Right forelimb (tissue), 1 donor: ENCODE measurements at regions not wholly inside any gene's neighbourhood (a gene's known extent, or its start where the extent isn't known, plus 50 kb on each side); places are given as distances from the start of the nearest gene placed in this dataset.

Experiments
- DNase-seq: peaks from one replicate; pipeline ENCODE4 v3.0.0-alpha.2; 2018

DNA sequence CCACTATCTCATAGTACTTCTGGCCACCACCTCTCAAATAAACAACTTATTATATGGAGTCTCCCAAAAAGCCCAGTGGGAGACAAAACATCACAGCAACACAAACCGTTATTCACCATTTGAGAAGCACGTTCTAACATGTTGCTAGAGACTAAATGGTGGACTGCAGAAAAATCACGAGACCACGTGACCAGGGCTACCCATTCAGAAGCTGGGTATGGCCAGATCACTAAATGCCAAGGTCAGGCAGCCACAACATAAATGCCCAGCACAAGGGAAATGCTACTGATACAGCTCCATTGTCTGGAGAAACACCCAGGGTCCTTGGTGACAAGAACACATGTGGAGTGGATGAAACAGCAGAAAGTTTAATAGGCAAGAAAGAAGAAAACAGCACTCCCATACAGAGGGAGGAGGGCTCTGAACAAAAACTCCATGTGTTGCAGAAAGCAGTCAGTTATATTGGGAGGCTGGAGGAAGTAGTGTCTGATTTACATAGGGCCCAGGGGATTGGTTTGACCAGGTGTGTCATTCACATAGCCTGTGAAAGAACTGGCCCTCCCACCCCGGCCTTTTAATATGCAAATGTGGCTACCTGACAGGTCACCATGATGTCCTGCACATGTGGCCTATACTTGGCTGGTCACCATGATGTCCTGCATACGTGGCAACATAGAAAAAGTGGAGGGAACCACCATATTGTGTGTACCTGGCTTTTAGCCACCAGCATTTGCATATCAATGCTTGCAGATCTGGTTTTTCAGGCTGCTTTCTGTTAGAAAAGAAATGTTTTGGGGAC, 97.2 kb downstream of the TRIM36 start:
- DNase-seq: no peak

GRCh38 chr5:115070737-115071136, 99.0 kb downstream of the TRIM36 start:
- no peak for DNase-seq

DNA sequence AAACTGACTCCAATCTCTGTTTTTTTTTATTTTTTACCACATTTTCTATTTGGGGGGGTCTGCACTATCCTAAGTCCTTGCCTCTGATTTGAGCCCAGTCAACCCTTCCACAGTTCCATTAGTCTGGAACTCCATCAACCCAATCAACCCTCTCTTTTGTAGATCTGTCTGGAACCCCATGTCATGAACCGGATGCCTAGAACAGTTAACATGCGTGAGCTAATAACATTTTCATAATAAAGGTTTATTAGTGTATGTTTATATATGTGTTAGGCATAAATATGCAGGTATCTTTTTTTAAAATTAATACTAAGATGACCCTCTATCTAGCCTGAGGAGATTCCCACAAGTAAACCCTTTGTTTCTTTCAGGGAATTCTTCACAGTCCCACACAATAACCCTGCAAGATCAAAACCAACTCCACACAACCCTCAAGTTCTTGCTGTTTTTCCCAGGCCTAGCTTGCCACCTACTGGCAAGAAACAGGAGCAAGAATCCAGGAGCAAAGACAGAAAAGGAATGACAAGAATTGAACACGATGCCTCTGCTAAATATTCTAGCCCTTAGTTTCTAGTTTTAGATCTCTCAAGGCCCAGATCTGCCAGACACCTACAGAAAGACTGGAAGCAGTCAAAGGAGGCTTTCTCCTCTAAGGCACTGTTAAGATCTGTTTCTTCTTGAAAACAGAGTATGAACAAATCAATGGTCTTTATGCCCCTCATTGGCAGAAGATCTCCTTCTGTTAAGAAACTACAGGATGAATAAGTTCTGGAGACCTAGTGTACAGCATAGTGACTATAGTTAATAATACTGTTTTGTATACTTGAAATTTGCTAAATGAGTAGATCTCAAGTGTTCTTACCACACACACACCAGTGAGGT, 100.4 kb downstream of the TRIM36 start:
- DNase-seq: peak; percentile 55

GRCh38 chr5:115068239-115069086, 101.2 kb downstream of the TRIM36 start:
- DNase-seq: no peak

DNA sequence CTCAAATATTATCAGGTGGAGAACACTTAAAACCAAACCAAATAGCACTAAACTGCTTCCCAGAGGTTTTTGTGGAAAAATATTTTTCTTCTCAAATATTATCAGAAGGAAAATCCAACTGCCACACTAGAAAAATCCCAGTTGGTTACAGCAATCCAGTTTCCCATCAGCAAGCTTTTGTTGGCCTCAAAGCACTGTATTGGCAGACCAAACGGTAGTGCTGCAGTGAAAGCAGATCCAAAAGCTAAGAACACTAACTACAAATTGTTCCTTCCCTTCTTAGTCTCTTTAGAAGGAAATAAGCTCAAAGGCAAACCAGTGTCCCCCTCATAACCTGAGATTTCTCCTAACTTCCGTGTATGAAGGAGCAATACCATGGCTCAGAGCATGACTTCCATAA, 105.3 kb downstream of the TRIM36 start:
- DNase-seq: no peak

GRCh38 chr5:115054387-115054951, 115.2 kb downstream of the TRIM36 start:
- no peak for DNase-seq

- DNase-seq: no peak
These were observed 116.8 kb downstream of the TRIM36 start for GRCh38 chr5:115052948-115053347.

DNA sequence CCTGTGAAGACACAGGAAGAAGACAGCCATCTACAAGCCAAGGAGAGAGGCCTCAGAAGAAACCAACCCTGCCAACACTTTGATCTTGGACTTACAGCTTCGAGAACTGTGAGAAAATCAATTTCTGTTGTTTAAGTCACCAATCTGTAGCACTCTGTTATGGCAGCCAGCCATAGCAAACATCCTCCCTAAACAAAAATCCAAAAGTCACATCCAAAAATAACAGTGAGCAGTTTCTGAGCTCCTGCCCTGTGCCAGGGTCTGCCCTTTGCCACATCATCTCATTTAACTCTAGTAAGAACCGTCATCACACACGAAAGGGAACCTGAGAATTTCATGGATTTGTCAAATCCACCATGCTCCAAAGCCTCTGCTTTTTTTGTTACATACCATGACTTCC, 118.8 kb downstream of the TRIM36 start:
- DNase-seq: no peak

DNA sequence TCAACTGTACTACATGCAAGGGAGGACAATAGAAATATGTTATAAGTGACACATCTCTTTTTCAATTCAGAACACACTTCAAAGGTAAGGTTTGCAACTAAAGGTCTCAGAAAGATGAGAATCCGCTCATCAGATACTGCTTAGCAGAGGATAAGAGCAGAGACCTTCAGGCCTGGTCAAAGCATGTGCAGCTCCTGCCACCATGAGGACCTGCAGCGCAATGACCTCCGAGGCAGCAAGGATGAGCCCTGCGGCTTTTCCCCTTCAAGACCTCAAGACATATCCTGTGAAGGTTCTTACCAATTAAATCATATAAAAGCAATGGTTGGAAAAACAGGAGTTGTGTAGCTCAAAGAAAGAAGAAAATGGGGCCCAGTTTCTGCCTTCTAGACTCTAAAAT, 135.8 kb downstream of the TRIM36 start:
- peak; percentile 46 for DNase-seq

- no peak for DNase-seq
These were observed 141.2 kb downstream of the TRIM36 start for GRCh38 chr5:115028557-115028956.

DNA sequence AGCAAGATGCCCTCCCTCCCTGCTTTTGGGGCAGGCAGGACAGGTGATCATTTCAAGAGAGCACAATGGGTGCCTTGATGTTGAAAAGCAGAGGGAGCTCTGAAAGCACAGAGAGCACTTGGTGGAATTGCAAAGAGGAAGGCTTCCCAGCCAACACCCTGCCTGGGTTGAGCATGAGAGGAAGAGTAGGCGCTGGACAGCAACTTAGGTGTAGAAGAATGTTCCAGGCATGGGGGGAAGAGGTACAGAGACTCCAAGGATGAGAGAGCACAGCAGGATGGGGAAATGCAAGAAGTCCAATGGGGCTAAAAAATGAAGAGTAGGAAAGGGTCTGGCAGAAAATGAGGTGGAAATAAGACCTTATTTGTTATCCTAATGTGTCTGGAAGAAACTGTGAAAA, 144.8 kb downstream of the TRIM36 start:
- no peak for DNase-seq

GRCh38 chr5:115022303-115022702, 147.4 kb downstream of the TRIM36 start:
- no peak for DNase-seq

DNA sequence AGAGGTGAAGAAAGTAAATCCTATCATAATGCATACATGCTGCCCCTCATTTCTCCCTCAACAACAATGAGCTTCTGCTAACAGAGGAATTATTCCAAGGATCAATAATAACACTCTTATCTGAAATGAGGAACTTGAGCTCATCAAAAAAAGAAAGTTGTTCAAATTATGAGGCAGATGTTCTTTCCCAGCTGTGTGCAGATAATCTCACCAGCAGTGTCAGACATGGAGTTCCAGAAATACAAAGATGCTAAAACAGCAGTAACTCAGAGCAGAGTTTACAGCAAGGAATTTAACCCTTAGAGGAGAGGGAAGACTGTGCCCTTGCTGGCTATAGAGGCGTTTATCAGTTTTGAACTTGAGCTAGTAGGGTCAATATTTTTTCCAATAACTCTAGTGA, 153.1 kb downstream of the TRIM36 start:
- no peak for DNase-seq

- DNase-seq: no peak
These were observed 170.5 kb downstream of the TRIM36 start for GRCh38 chr5:114999176-114999575.

DNA sequence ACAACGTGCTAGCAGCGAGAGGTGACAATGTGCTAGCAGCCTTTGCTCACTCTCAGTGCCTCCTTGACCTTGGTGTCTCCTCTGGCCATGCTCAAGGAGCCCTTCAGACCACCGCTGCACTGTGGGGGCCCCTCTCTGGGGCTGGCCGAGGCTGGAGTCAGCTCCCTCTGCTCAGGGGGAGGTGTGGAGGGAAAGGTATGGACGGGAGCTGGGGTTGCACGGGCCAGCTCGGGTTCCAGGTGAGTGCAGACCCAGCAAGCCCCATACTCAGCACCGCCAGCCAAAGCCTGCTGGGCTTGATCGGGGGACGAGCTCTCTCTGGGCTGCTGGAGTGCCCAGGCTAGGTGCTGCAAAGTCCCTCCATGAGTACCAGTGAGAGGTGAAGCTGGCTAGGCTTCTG, 180.2 kb downstream of the TRIM36 start:
- no peak for DNase-seq

GRCh38 chr5:114988096-114988495, 181.6 kb downstream of the TRIM36 start:
- DNase-seq: no peak

- no peak for DNase-seq
These were observed 184.9 kb downstream of the TRIM36 start for GRCh38 chr5:114984796-114985195.

GRCh38 chr5:114981111-114981510, 188.6 kb downstream of the TRIM36 start:
- DNase-seq: no peak

DNA sequence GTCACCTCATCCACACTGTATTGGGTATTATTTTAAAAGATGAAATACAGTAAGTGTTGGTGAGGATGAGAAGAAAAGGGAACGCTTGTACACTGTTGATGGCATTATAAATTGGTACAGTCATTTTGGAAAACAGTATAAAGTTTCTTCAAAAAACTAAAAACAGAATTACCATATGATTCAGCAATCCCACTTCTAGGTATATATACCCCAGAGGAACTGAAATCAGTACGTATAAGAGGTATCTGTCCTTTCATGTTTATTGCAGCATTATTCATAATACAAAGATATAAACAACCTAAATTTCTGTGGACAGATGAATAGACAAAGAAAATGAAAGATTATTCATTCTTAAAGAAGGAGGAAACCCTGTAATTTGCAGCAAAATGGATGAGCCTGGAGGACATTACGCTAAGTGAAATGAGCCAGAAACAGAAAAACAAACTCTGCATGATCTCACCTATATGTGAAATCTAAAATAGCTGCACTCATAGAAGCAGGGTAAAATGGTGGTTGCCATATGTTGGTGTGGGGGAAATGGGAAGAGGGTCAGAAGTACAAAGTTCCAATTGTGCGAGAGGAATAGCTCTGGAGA, 191.6 kb downstream of the TRIM36 start:
- no peak for DNase-seq

DNA sequence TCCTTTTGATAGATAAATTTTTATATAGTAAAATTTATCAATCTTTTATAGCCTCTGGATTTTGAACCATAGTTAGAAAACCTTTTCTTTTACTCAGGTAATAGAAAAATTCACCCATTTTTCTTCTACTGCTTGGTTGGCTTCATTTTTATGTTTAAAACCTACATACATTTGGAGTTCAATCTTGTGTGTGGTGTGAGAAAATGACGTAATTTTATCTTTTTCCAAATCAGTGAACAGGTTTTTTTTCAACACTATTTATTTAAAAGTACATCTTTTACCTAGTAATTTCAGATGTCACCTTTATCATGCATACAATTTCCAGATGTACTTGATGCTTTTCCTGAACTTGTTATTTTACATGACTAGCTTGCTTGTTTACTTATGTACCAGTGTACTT, 200.2 kb downstream of the TRIM36 start:
- no peak for DNase-seq

DNA sequence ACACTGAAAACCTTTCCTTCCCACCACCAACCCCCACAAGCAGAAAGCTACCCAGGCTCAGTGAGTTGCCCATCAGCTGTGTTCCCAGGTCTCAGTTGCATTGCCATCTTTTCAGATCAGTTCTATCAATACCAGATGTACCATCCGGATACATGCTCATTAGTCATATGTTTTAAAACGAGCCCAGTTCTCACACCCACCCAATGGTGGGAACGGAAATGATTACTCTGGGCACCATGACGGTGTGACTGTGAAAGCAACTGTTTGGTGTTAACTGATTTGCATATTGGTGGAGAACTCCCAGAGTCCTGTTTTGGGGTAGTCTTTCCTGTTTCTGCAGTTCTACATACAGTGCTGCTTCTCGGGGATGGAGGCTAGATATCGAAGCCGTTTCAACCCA, 212.3 kb downstream of the TRIM36 start:
- no peak for DNase-seq

DNA sequence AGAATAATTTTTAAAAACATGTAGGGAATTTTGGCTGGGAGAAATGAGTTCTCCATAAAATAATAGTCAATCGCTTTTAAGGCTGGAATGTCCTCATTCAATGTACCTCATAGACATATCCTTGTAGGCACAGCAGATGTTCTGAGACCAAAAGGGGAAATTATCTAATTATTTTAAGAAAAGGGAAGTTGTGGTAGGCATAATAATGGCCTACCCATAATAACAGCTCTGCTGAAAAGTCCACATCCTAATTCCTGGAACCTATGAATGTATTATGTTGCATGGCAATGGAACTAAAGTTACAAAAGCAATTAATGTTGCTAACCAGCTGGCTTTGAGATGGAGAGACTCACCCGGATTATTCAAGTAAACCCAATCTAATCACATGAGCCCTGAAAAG, 216.1 kb downstream of the TRIM36 start:
- DNase-seq: no peak
